WTC11 (cell line): ENCODE measurements at regions not wholly inside any gene's neighbourhood (a gene's known extent, or its start where the extent isn't known, plus 50 kb on each side); places are given as distances from the start of the nearest gene placed in this dataset.
A peak's percentile ranks its signal among the peaks of the same experiment; 100 is the strongest.

Source experiments
- ATAC-seq: fragments of 200-7000 bp; cut with Tn5 transposase; 2 replicates; pipeline ENCODE4 v1.10.0; 2021; ENCODE audit warnings: mild to moderate bottlenecking, moderate library complexity
- CTCF ChIA-PET: fragments of 300-600 bp; sonication (Branson Sonifier 250); formaldehyde crosslinking; loops from one replicate; lab custom pipeline; 2021; ENCODE audit warnings: antibody characterized with exemption; lab: Charles Lee
- POLR2A ChIA-PET: fragments of 350-600 bp; sonication (Branson Sonifier 250); formaldehyde crosslinking; loops from one replicate; lab custom pipeline; 2021; ENCODE audit warnings: antibody characterized with exemption; lab: Charles Lee
- DNase-seq: peaks from one replicate; pipeline ENCODE4 v3.0.0; 2021; ENCODE audit warnings: low spot score
- H3K27ac Mint-ChIP-seq: 2 replicates; pipeline ENCODE4 v1.8.0; 2021; ENCODE audit warnings: mixed read lengths
- H3K27me3 Mint-ChIP-seq: 2 replicates; pipeline ENCODE4 v1.8.0; 2021; ENCODE audit warnings: low read depth, mild to moderate bottlenecking, moderate library complexity, mixed read lengths
- H3K36me3 Mint-ChIP-seq: 2 replicates; pipeline ENCODE4 v1.8.0; 2021; ENCODE audit warnings: mixed read lengths
- H3K4me1 Mint-ChIP-seq: 2 replicates; pipeline ENCODE4 v1.8.0; 2022; ENCODE audit warnings: mixed read lengths
- H3K4me3 Mint-ChIP-seq: 2 replicates; pipeline ENCODE4 v1.8.0; 2021; ENCODE audit warnings: mild to moderate bottlenecking, moderate library complexity, mixed read lengths
- H3K9me3 Mint-ChIP-seq: 2 replicates; pipeline ENCODE4 v1.8.0; 2021; ENCODE audit warnings: mixed read lengths
- CREB1 ChIP-seq: sonication (generic); formaldehyde crosslinking; IDR thresholded peaks from 2 replicates; pipeline ENCODE4 v1.8.0; 2023; ENCODE audit warnings: mild to moderate bottlenecking, missing genetic modification reagents
- CREM ChIP-seq: sonication (generic); formaldehyde crosslinking; IDR thresholded peaks from 2 replicates; pipeline ENCODE4 v1.8.1; 2022; ENCODE audit warnings: mild to moderate bottlenecking, missing genetic modification reagents, moderate library complexity
- ELF4 ChIP-seq: sonication (generic); formaldehyde crosslinking; IDR thresholded peaks from 2 replicates; pipeline ENCODE4 v1.8.1; 2022; ENCODE audit warnings: low read depth, mild to moderate bottlenecking, moderate library complexity, missing genetic modification reagents
- GABPB1 ChIP-seq: sonication (generic); formaldehyde crosslinking; IDR thresholded peaks from 2 replicates; pipeline ENCODE4 v1.8.1; 2023; ENCODE audit warnings: mild to moderate bottlenecking, missing genetic modification reagents
- GRHL2 ChIP-seq: fragments of 250-450 bp; sonication (Bioruptor Pico); IDR thresholded peaks from 2 replicates; pipeline ENCODE4 v1.8.0; 2022; ENCODE audit warnings: mild to moderate bottlenecking, moderate library complexity; ENCODE audit not compliant: insufficient replicate concordance, severe bottlenecking
- KAT7 ChIP-seq: sonication (generic); formaldehyde crosslinking; IDR thresholded peaks from 2 replicates; pipeline ENCODE4 v1.8.1; 2023; ENCODE audit warnings: missing genetic modification reagents, mild to moderate bottlenecking, borderline replicate concordance
- NFE2L1 ChIP-seq: sonication (generic); formaldehyde crosslinking; IDR thresholded peaks from 2 replicates; pipeline ENCODE4 v1.8.1; 2023; ENCODE audit warnings: missing genetic modification reagents
- PRRX2 ChIP-seq: fragments of 250-450 bp; sonication (Bioruptor Pico); IDR thresholded peaks from 2 replicates; pipeline ENCODE4 v1.8.0; 2021; ENCODE audit warnings: mild to moderate bottlenecking
- TCF7 ChIP-seq: sonication (generic); formaldehyde crosslinking; IDR thresholded peaks from 2 replicates; pipeline ENCODE4 v1.8.0; 2022; ENCODE audit warnings: mild to moderate bottlenecking, low read depth, missing genetic modification reagents, moderate library complexity
- TEAD1 ChIP-seq: sonication (generic); formaldehyde crosslinking; IDR thresholded peaks from 2 replicates; pipeline ENCODE4 v1.8.0; 2022; ENCODE audit warnings: mild to moderate bottlenecking, missing genetic modification reagents
- TEAD4 ChIP-seq: sonication (generic); formaldehyde crosslinking; IDR thresholded peaks from 2 replicates; pipeline ENCODE4 v1.8.0; 2022; ENCODE audit warnings: mild to moderate bottlenecking, missing genetic modification reagents
- TP53 ChIP-seq: sonication (generic); formaldehyde crosslinking; IDR thresholded peaks from 2 replicates; pipeline ENCODE4 v1.8.1; 2023; ENCODE audit warnings: mild to moderate bottlenecking, missing genetic modification reagents
- ZNF121 ChIP-seq: sonication (generic); formaldehyde crosslinking; IDR thresholded peaks from 2 replicates; pipeline ENCODE4 v1.8.0; 2023; ENCODE audit warnings: missing genetic modification reagents
- ZNF671 ChIP-seq: fragments of 250-450 bp; sonication (Bioruptor Pico); IDR thresholded peaks from 2 replicates; pipeline ENCODE4 v1.8.0; 2021; ENCODE audit warnings: mild to moderate bottlenecking
- TF ChIP-seq, protein P1 (sequence below): sonication (generic); formaldehyde crosslinking; IDR thresholded peaks from 2 replicates; pipeline ENCODE4 v1.8.1; 2022; ENCODE audit warnings: low read depth, mild to moderate bottlenecking, moderate library complexity, missing genetic modification reagents, borderline replicate concordance
- TF ChIP-seq, protein P2 (sequence below): fragments of 250-450 bp; sonication (Bioruptor Pico); IDR thresholded peaks from 2 replicates; pipeline ENCODE4 v1.9.0; 2021; ENCODE audit warnings: moderate library complexity, mild to moderate bottlenecking, inconsistent platforms, borderline replicate concordance
- TF ChIP-seq, protein P3 (sequence below): sonication (generic); formaldehyde crosslinking; IDR thresholded peaks from 2 replicates; pipeline ENCODE4 v1.8.1; 2023; ENCODE audit warnings: mild to moderate bottlenecking, missing genetic modification reagents, moderate library complexity
- TF ChIP-seq, protein P4 (sequence below): fragments of 250-450 bp; sonication (Bioruptor Pico); IDR thresholded peaks from 2 replicates; pipeline ENCODE4 v1.9.0; 2021; ENCODE audit warnings: mild to moderate bottlenecking
- TF ChIP-seq, protein P5 (sequence below): fragments of 250-450 bp; sonication (Bioruptor Pico); IDR thresholded peaks from 2 replicates; pipeline ENCODE4 v1.8.0; 2021; ENCODE audit warnings: mild to moderate bottlenecking
- TF ChIP-seq, protein P6 (sequence below): sonication (generic); formaldehyde crosslinking; IDR thresholded peaks from 2 replicates; pipeline ENCODE4 v1.8.0; 2023; ENCODE audit warnings: mild to moderate bottlenecking, missing genetic modification reagents
- TF ChIP-seq, protein P7 (sequence below): fragments of 250-450 bp; sonication (Bioruptor Pico); IDR thresholded peaks from 2 replicates; pipeline ENCODE4 v1.9.0; 2021; ENCODE audit warnings: mild to moderate bottlenecking, borderline replicate concordance

DNA sequence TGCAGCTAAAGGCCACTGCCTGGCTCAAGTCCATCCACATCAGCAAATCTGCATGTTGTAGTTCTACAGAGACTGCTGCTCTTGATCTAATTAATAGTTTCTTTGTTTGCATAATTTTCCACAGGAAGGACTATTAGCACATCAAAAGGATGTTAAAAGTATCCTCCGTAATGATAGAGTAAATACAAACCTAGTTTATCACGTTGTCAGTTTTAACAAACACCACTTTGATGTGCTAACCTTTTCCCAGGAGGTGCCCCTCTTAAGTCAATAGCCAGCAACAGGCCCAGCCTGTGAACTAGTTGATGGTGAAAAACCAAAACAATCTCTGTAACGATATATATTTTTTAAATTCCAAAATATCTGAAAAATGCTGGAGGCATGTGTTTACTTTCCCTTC lies 64.2 kb upstream of the SLC22A15 start:
- CTCF ChIA-PET: interaction anchor here (1.4 kb wide), 1 partner anchor 78 kb away, joined by 4 read pairs; no protein-coding TSS in a partner anchor
- Mint-ChIP-seq H3K27me3 (peaks cover 25% of the 10 kb centered on the region), H3K36me3 (0 out of 2 replicates have a peak, but pooled peaks cover 2% of the 10 kb centered on the region), H3K4me3 (no peak overlapping the region), H3K4me1 (peaks cover 44% of the 10 kb centered on the region), H3K27ac (no peak overlapping the region), H3K9me3 (peaks cover 8% of the 10 kb centered on the region)
- TF ChIP-seq ELF4 (CRISPR knock-in tag) (no peak), TEAD4 (CRISPR knock-in tag) (no peak), CREM (CRISPR knock-in tag) (no peak), ZNF121 (no peak), NFE2L1 (CRISPR knock-in tag) (no peak), TP53 (CRISPR knock-in tag) (no peak), GRHL2 (CRISPR knock-in tag) (no peak)
- TF ChIP-seq, protein P1, sequence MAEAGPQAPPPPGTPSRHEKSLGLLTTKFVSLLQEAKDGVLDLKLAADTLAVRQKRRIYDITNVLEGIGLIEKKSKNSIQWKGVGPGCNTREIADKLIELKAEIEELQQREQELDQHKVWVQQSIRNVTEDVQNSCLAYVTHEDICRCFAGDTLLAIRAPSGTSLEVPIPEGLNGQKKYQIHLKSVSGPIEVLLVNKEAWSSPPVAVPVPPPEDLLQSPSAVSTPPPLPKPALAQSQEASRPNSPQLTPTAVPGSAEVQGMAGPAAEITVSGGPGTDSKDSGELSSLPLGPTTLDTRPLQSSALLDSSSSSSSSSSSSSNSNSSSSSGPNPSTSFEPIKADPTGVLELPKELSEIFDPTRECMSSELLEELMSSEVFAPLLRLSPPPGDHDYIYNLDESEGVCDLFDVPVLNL (CRISPR knock-in tag): no peak
- TF ChIP-seq, protein P2, sequence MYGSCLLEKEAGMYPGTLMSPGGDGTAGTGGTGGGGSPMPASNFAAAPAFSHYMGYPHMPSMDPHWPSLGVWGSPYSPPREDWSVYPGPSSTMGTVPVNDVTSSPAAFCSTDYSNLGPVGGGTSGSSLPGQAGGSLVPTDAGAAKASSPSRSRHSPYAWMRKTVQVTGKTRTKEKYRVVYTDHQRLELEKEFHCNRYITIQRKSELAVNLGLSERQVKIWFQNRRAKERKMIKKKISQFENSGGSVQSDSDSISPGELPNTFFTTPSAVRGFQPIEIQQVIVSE (CRISPR knock-in tag): no peak
- TF ChIP-seq, protein P3, sequence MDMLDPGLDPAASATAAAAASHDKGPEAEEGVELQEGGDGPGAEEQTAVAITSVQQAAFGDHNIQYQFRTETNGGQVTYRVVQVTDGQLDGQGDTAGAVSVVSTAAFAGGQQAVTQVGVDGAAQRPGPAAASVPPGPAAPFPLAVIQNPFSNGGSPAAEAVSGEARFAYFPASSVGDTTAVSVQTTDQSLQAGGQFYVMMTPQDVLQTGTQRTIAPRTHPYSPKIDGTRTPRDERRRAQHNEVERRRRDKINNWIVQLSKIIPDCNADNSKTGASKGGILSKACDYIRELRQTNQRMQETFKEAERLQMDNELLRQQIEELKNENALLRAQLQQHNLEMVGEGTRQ (CRISPR knock-in tag): no peak
- TF ChIP-seq, protein P4, sequence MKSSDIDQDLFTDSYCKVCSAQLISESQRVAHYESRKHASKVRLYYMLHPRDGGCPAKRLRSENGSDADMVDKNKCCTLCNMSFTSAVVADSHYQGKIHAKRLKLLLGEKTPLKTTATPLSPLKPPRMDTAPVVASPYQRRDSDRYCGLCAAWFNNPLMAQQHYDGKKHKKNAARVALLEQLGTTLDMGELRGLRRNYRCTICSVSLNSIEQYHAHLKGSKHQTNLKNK: no peak
- ATAC-seq (no peak), DNase-seq (no peak)
- POLR2A ChIA-PET: no interaction called here

DNA sequence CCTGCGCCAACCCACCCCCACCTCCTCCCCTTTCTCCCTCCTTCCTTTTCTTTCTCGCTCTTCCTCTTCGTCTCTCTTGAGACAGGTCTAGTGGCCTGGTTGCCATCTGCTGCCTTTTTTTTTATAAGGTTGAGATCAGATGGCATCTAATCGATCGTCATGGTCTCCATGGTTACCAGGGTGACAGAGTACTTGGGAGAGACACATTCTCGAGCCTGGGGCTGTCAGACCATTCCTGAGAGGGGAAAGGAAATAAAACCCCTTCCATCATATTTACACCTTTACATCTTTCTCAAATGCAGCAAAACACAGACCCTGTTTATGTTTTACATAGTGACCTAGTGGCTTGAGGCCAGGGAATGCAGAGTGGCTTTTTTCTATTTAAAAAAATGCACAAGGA lies 53.5 kb upstream of the SLC22A15 start:
- CTCF ChIA-PET: no interaction called here
- no peak for TF ChIP-seq TCF7 (CRISPR knock-in tag)
- no peak for TF ChIP-seq KAT7 (CRISPR knock-in tag)
- TF ChIP-seq GABPB1 (CRISPR knock-in tag): no peak
- TF ChIP-seq ZNF121: no peak
- TF ChIP-seq TEAD4 (CRISPR knock-in tag): no peak
- no peak for TF ChIP-seq TEAD1 (CRISPR knock-in tag)
- TF ChIP-seq NFE2L1 (CRISPR knock-in tag): no peak
- TF ChIP-seq, protein P5, sequence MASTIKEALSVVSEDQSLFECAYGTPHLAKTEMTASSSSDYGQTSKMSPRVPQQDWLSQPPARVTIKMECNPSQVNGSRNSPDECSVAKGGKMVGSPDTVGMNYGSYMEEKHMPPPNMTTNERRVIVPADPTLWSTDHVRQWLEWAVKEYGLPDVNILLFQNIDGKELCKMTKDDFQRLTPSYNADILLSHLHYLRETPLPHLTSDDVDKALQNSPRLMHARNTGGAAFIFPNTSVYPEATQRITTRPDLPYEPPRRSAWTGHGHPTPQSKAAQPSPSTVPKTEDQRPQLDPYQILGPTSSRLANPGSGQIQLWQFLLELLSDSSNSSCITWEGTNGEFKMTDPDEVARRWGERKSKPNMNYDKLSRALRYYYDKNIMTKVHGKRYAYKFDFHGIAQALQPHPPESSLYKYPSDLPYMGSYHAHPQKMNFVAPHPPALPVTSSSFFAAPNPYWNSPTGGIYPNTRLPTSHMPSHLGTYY (CRISPR knock-in tag): no peak
- no peak for TF ChIP-seq PRRX2 (CRISPR knock-in tag)
- no peak for TF ChIP-seq ZNF671 (CRISPR knock-in tag)
- TF ChIP-seq CREB1: no peak
- TF ChIP-seq, protein P2 (CRISPR knock-in tag): no peak
- TF ChIP-seq, protein P6, sequence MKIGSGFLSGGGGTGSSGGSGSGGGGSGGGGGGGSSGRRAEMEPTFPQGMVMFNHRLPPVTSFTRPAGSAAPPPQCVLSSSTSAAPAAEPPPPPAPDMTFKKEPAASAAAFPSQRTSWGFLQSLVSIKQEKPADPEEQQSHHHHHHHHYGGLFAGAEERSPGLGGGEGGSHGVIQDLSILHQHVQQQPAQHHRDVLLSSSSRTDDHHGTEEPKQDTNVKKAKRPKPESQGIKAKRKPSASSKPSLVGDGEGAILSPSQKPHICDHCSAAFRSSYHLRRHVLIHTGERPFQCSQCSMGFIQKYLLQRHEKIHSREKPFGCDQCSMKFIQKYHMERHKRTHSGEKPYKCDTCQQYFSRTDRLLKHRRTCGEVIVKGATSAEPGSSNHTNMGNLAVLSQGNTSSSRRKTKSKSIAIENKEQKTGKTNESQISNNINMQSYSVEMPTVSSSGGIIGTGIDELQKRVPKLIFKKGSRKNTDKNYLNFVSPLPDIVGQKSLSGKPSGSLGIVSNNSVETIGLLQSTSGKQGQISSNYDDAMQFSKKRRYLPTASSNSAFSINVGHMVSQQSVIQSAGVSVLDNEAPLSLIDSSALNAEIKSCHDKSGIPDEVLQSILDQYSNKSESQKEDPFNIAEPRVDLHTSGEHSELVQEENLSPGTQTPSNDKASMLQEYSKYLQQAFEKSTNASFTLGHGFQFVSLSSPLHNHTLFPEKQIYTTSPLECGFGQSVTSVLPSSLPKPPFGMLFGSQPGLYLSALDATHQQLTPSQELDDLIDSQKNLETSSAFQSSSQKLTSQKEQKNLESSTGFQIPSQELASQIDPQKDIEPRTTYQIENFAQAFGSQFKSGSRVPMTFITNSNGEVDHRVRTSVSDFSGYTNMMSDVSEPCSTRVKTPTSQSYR (CRISPR knock-in tag): no peak
- TF ChIP-seq, protein P1 (CRISPR knock-in tag): no peak
- TF ChIP-seq, protein P7, sequence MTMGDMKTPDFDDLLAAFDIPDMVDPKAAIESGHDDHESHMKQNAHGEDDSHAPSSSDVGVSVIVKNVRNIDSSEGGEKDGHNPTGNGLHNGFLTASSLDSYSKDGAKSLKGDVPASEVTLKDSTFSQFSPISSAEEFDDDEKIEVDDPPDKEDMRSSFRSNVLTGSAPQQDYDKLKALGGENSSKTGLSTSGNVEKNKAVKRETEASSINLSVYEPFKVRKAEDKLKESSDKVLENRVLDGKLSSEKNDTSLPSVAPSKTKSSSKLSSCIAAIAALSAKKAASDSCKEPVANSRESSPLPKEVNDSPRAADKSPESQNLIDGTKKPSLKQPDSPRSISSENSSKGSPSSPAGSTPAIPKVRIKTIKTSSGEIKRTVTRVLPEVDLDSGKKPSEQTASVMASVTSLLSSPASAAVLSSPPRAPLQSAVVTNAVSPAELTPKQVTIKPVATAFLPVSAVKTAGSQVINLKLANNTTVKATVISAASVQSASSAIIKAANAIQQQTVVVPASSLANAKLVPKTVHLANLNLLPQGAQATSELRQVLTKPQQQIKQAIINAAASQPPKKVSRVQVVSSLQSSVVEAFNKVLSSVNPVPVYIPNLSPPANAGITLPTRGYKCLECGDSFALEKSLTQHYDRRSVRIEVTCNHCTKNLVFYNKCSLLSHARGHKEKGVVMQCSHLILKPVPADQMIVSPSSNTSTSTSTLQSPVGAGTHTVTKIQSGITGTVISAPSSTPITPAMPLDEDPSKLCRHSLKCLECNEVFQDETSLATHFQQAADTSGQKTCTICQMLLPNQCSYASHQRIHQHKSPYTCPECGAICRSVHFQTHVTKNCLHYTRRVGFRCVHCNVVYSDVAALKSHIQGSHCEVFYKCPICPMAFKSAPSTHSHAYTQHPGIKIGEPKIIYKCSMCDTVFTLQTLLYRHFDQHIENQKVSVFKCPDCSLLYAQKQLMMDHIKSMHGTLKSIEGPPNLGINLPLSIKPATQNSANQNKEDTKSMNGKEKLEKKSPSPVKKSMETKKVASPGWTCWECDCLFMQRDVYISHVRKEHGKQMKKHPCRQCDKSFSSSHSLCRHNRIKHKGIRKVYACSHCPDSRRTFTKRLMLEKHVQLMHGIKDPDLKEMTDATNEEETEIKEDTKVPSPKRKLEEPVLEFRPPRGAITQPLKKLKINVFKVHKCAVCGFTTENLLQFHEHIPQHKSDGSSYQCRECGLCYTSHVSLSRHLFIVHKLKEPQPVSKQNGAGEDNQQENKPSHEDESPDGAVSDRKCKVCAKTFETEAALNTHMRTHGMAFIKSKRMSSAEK (CRISPR knock-in tag): no peak

More for the DNA sequence above, 53.5 kb upstream of the SLC22A15 start:
- ATAC-seq (0 out of 2 replicates have a peak, but pooled peaks have one; percentile 12), DNase-seq (no peak)
- H3K27me3 Mint-ChIP-seq: no peaks in the 10 kb centered on the region
- POLR2A ChIA-PET: no interaction called here
- no peaks in the 10 kb centered on the region for H3K9me3 Mint-ChIP-seq
- H3K36me3 Mint-ChIP-seq: no peaks in the 10 kb centered on the region
- peaks cover 40% of the 10 kb centered on the region for H3K4me1 Mint-ChIP-seq
- no peak overlapping the region for H3K4me3 Mint-ChIP-seq
- H3K27ac Mint-ChIP-seq: no peak overlapping the region
